CD4-positive, CD25-positive, alpha-beta regulatory T cell (primary cell): ENCODE measurements at regions not wholly inside any gene's neighbourhood (a gene's known extent, or its start where the extent isn't known, plus 50 kb on each side); places are given as distances from the start of the nearest gene placed in this dataset.

Experiments
- ATAC-seq, 2 donors: fragments of 150-1000 bp; cut with Tn5 transposase; one replicate each; pipeline ENCODE4 v1.10.0; 2021; ENCODE audit warnings: low read depth in 2 of 2, moderate number of reproducible peaks in 2 of 2, moderate library complexity in 1 of 2
- DNase-seq, 3 donors: peaks; one replicate each; pipeline versions ENCODE4 v3.0.0 to v3.0.0-alpha.2; 2012 to 2022; ENCODE audit warnings: mixed read lengths in 1 of 3
- H3K27ac ChIP-seq: one replicate; pipeline ENCODE4 v1.7.0; 2013; ENCODE audit warnings: mild to moderate bottlenecking, low read length; ENCODE audit not compliant: insufficient read depth, poor library complexity, severe bottlenecking
- H3K27me3 ChIP-seq: one replicate; pipeline ENCODE4 v1.7.0; 2013; ENCODE audit warnings: low read length; ENCODE audit not compliant: control insufficient read depth, insufficient read depth
- H3K36me3 ChIP-seq: one replicate; pipeline ENCODE4 v1.7.0; 2013; ENCODE audit warnings: mild to moderate bottlenecking, low read length, moderate library complexity; ENCODE audit not compliant: control insufficient read depth, insufficient read depth
- H3K4me1 ChIP-seq: 2 replicates; pipeline ENCODE4 v1.7.0; 2013; ENCODE audit warnings: mild to moderate bottlenecking, low read length; ENCODE audit not compliant: insufficient read depth, control insufficient read depth, poor library complexity, severe bottlenecking
- H3K4me3 ChIP-seq: one replicate; pipeline ENCODE4 v1.7.0; 2013; ENCODE audit warnings: low read depth, mild to moderate bottlenecking, low read length, moderate library complexity
- H3K9me3 ChIP-seq, 2 experiments: 1 replicate in 1 of 2; 2 replicates in 1 of 2; pipeline ENCODE4 v1.7.0; 2013; ENCODE audit warnings: low read length in 2 of 2, mild to moderate bottlenecking in 1 of 2, moderate library complexity in 1 of 2; ENCODE audit not compliant: control insufficient read depth in 2 of 2
- H3K27ac Mint-ChIP-seq, 3 donors: one replicate each; pipeline ENCODE4 v1.8.0; 2020 to 2022; ENCODE audit warnings: mild to moderate bottlenecking in 3 of 3, mixed read lengths in 3 of 3, moderate library complexity in 2 of 3
- H3K27me3 Mint-ChIP-seq: one replicate; pipeline ENCODE4 v1.8.0; 2022; ENCODE audit warnings: mild to moderate bottlenecking, mixed read lengths
- H3K36me3 Mint-ChIP-seq: one replicate; pipeline ENCODE4 v1.8.0; 2020; ENCODE audit warnings: mixed read lengths
- H3K4me1 Mint-ChIP-seq, 4 donors: one replicate each; pipeline ENCODE4 v1.8.0; 2020 to 2022; ENCODE audit warnings: mixed read lengths in 4 of 4, mild to moderate bottlenecking in 1 of 4
- H3K4me3 Mint-ChIP-seq, 4 donors: one replicate each; pipeline ENCODE4 v1.8.0; 2020 to 2022; ENCODE audit warnings: mild to moderate bottlenecking in 4 of 4, mixed read lengths in 4 of 4, moderate library complexity in 3 of 4
- H3K9me3 Mint-ChIP-seq, 7 donors: one replicate each; pipeline ENCODE4 v1.8.0; 2020 to 2022; ENCODE audit warnings: mixed read lengths in 7 of 7, mild to moderate bottlenecking in 3 of 7, moderate library complexity in 2 of 7

- ATAC-seq (no peak), DNase-seq (no peak)
- H3K36me3 ChIP-seq: no peaks in the 10 kb centered on the region
- Mint-ChIP-seq H3K36me3 (no peaks in the 10 kb centered on the region), H3K4me3 (no peak overlapping the region), H3K4me1 (no peaks in the 10 kb centered on the region), H3K9me3 (peaks cover 0 to 3% (median 0%) of the 10 kb centered on the region in 7 donors), H3K27ac (no peak overlapping the region), H3K27me3 (no peaks in the 10 kb centered on the region)
- H3K27ac ChIP-seq: no peak overlapping the region
- H3K4me3 ChIP-seq: no peak overlapping the region
- H3K4me1 ChIP-seq: no peaks in the 10 kb centered on the region
- no peaks in the 10 kb centered on the region for H3K9me3 ChIP-seq
- H3K27me3 ChIP-seq: peaks cover 3% of the 10 kb centered on the region
These were observed 160.5 kb downstream of the LACC1 start for GRCh38 chr13:44040070-44040817.

- no peak for DNase-seq
- H3K4me1 ChIP-seq: no peaks in the 10 kb centered on the region
- H3K4me3 Mint-ChIP-seq: no peak overlapping the region
- H3K36me3 Mint-ChIP-seq: no peaks in the 10 kb centered on the region
- H3K4me1 Mint-ChIP-seq: no peaks in the 10 kb centered on the region
- no peak overlapping the region for H3K27ac ChIP-seq
- no peak for ATAC-seq
- H3K27ac Mint-ChIP-seq: no peak overlapping the region
- H3K4me3 ChIP-seq: no peak overlapping the region
- peaks cover 3% of the 10 kb centered on the region for H3K27me3 ChIP-seq
- no peaks in the 10 kb centered on the region for H3K9me3 ChIP-seq
- H3K9me3 Mint-ChIP-seq: peaks cover 0 to 3% (median 0%) of the 10 kb centered on the region in 7 donors
- no peaks in the 10 kb centered on the region for H3K27me3 Mint-ChIP-seq
- H3K36me3 ChIP-seq: no peaks in the 10 kb centered on the region
These were observed 161.1 kb downstream of the LACC1 start for GRCh38 chr13:44040818-44041100.

GRCh38 chr13:44044547-44045179 lies 165.0 kb downstream of the LACC1 start:
- Mint-ChIP-seq H3K9me3 (peaks cover 0 to 3% (median 0%) of the 10 kb centered on the region in 7 donors), H3K4me1 (no peaks in the 10 kb centered on the region), H3K27ac (no peak overlapping the region), H3K4me3 (no peak overlapping the region), H3K36me3 (no peaks in the 10 kb centered on the region), H3K27me3 (peaks cover 24% of the 10 kb centered on the region)
- Histone ChIP-seq H3K4me3 (no peak overlapping the region), H3K4me1 (no peaks in the 10 kb centered on the region), H3K36me3 (no peaks in the 10 kb centered on the region), H3K9me3 (no peaks in the 10 kb centered on the region), H3K27me3 (peaks cover 8% of the 10 kb centered on the region), H3K27ac (no peak overlapping the region)
- ATAC-seq (no peak), DNase-seq (no peak)

- Mint-ChIP-seq H3K27ac (no peak overlapping the region), H3K27me3 (peaks cover 24% of the 10 kb centered on the region), H3K36me3 (no peaks in the 10 kb centered on the region), H3K9me3 (peaks cover 0 to 3% (median 0%) of the 10 kb centered on the region in 7 donors), H3K4me1 (no peaks in the 10 kb centered on the region), H3K4me3 (no peak overlapping the region)
- no peaks in the 10 kb centered on the region for H3K9me3 ChIP-seq
- H3K4me3 ChIP-seq: no peak overlapping the region
- H3K4me1 ChIP-seq: no peaks in the 10 kb centered on the region
- no peak for ATAC-seq
- no peaks in the 10 kb centered on the region for H3K36me3 ChIP-seq
- H3K27ac ChIP-seq: no peak overlapping the region
- H3K27me3 ChIP-seq: peaks cover 8% of the 10 kb centered on the region
- DNase-seq: no peak
These were observed 165.5 kb downstream of the LACC1 start for GRCh38 chr13:44045180-44045562.

GRCh38 chr13:44046428-44046827 lies 166.7 kb downstream of the LACC1 start:
- Histone ChIP-seq H3K27ac (no peak overlapping the region), H3K36me3 (no peaks in the 10 kb centered on the region), H3K27me3 (peaks cover 12% of the 10 kb centered on the region), H3K4me1 (no peaks in the 10 kb centered on the region), H3K9me3 (no peaks in the 10 kb centered on the region), H3K4me3 (no peak overlapping the region)
- H3K4me1 Mint-ChIP-seq: no peaks in the 10 kb centered on the region
- H3K27ac Mint-ChIP-seq: no peak overlapping the region
- ATAC-seq (no peak), DNase-seq (no peak)
- H3K36me3 Mint-ChIP-seq: no peaks in the 10 kb centered on the region
- H3K27me3 Mint-ChIP-seq: peaks cover 24% of the 10 kb centered on the region
- H3K4me3 Mint-ChIP-seq: no peak overlapping the region
- peaks cover 0 to 3% (median 0%) of the 10 kb centered on the region in 7 donors for H3K9me3 Mint-ChIP-seq

GRCh38 chr13:44048326-44048725 lies 168.6 kb downstream of the LACC1 start:
- Histone ChIP-seq H3K27me3 (peaks cover 12% of the 10 kb centered on the region), H3K27ac (no peak overlapping the region), H3K9me3 (no peaks in the 10 kb centered on the region), H3K4me3 (no peak overlapping the region), H3K36me3 (no peaks in the 10 kb centered on the region), H3K4me1 (no peaks in the 10 kb centered on the region)
- Mint-ChIP-seq H3K36me3 (no peaks in the 10 kb centered on the region), H3K27ac (no peak overlapping the region), H3K27me3 (peaks cover 24% of the 10 kb centered on the region), H3K4me3 (no peak overlapping the region), H3K9me3 (peaks cover 0 to 5% (median 0%) of the 10 kb centered on the region in 7 donors), H3K4me1 (no peaks in the 10 kb centered on the region)
- DNase-seq (no peak), ATAC-seq (no peak)

- H3K36me3 Mint-ChIP-seq: no peaks in the 10 kb centered on the region
- H3K4me1 ChIP-seq: no peaks in the 10 kb centered on the region
- no peaks in the 10 kb centered on the region for H3K4me1 Mint-ChIP-seq
- peaks cover 0 to 5% (median 0%) of the 10 kb centered on the region in 7 donors for H3K9me3 Mint-ChIP-seq
- H3K27me3 ChIP-seq: peaks cover 9% of the 10 kb centered on the region
- H3K27ac ChIP-seq: no peak overlapping the region
- no peaks in the 10 kb centered on the region for H3K9me3 ChIP-seq
- H3K36me3 ChIP-seq: no peaks in the 10 kb centered on the region
- H3K4me3 ChIP-seq: no peak overlapping the region
- no peak for ATAC-seq
- H3K27me3 Mint-ChIP-seq: peaks cover 29% of the 10 kb centered on the region
- no peak overlapping the region for H3K27ac Mint-ChIP-seq
- H3K4me3 Mint-ChIP-seq: no peak overlapping the region
- DNase-seq: no peak
These were observed 169.6 kb downstream of the LACC1 start for GRCh38 chr13:44049081-44049945.
